ENCODE measurements at regions not wholly inside any gene's neighbourhood (a gene's known extent, or its start where the extent isn't known, plus 50 kb on each side); places are given as distances from the start of the nearest gene placed in this dataset.
"Not testable (repeated sequence)": the region's sequence is repeated elsewhere in the genome, so short reads cannot be mapped to it uniquely, and the experiment has no call there.

DNA sequence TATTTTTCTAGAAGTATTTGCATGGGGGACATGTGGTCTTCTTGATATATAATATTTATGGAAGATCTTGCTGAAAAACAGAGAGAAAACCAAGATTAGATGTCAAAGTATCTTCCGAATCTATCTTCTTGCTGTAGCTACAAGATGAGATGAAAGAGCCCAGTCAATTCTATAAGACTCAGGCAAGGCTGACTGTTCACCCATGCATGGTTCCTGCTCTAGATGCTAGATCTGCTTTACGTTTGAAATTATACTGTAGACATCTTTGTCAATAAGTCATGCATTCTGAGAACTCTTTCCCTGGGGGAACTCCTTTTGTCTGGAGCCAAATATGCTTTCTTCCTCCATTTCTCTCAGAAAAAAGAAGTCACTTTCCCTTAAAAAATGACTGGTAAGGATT is 1292.0 kb downstream of the XPNPEP1 start:
- DNase-seq: no peak

DNA sequence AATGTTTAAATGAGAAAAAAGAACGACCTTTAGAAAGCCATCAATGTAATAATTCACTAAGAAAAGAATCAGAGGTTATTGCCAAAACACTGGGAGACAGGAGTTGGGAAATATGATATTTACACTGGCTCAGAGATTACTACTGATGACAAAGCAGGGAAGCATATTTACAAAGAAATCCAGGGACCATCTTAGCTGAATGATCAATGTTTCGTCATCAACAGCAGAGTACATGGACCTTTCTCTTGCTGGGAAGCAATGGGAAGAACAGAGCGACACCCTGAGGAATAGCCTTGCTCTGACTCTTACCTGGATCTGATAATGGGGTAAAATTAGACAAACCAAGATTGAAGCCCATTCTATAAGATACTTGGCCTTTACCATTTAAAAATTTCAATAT is 1293.5 kb downstream of the XPNPEP1 start:
- DNase-seq: no peak

DNA sequence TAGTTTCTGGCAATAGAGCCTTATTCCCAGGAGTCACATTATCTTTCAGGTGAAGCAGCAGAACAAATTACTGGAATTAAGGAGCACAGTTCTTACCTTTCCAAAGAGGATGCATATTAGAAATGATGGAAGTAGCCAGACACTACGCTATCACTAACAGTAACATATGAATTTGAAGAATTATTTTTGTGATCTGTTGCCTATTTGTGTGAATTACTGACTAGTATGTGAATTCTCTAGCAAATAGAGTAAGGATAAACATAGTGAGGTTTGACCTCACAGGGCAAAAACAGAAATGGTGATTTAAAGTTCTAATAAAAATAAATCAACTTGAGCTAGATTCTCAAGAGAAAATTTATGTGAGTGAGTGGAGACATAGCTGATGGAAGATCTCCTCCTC is 1299.3 kb downstream of the XPNPEP1 start:
- no peak for DNase-seq

DNA sequence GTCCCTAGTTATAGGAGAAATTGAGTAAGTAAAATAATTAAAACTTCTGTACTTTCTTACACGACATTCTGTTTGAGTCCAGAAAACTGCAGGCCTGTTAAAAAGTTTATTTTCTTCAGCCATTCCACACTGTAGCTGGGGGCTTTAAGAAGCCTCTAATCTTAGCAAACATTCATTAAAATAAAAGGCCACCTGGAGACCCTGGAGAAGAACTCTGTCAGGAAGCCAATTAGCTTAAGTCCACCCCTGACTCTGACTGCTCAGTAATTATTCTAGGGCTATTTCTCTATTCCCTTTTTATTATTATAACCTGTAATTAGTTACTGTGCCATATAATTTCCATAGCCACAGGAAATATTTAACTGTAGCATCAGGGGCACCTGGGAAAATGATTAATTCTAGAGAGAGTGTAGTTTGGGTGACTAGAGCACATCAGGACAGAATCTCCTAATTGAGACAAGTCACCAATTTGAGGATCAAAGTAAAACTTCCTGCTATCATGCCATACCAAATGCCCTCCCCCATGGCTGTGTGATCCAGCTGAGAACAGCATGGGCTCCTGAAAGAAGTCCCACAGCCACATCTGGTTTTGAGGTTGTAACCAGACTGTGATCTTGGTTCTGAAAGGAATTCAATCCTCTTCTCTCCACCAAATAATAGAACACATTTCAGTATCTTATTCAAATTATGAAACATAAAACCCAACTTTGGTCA is 1302.3 kb downstream of the XPNPEP1 start:
- DNase-seq: no peak

DNA sequence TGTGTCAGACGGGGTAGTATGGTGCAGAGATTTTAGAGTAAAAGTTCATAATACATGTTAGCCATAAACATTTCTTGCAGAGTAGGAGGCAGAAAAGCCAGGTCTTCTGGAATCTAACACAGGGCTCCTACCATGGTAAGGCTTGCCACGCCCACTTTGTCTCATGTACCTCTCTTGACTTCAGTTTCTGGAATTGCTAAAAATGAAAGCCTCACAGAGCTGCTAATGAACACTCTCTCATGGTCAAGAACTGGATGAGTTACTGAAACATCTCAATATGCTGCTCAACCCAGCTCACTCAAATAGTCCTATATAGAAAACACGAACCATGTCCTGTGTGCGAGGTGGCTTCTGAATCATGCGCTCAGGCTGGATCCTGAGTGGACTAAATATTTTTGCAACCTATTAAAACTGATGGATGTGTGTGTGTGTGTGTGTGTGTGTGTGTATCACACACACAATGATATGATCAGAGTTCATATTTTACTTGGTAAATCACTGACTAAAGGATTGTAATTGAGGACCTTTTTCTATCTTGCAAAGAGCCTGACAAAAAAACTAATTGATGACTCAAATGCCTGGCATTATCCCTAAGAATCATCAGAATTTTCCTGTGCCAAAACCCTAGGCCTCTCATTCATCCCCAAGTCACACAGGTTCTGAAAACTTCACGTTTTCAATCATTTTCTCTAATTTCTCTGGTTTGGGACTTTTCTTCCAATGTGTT is 1306.6 kb downstream of the XPNPEP1 start:
- no peak for DNase-seq

DNA sequence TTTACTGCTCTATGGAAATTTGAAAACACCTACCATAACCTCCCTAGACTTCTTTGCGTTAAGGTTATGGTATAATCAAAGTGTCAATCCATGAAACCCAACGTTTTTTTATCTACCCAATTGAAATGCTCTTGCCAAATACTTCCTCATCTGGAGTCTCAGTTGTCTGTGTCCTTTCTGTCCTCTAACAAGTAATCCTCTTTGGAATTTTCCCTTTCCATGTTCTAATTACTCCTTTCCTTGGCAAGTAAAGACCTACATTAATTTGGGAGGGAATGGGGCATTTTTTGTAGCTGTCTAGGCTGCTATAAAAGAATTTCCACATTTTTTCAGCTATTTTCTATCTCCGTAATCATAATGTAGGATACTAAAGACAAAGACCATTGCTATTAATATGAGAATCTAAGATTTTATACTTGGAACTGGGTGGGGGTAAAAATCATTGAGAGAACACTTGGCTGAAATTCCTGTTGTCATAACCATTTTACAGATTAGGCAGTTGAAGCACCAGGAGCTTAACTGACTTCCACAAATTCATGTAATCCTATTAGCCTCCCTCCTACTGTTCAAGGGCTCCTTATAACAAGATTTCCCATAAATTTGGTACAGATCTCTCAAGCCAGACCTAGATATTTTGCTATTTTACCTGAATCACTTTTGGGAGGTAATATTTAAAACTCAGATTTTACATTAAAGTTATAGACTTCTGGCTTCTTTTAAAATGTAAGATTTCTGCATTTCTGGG is 1307.6 kb downstream of the XPNPEP1 start:
- DNase-seq: no peak

DNA sequence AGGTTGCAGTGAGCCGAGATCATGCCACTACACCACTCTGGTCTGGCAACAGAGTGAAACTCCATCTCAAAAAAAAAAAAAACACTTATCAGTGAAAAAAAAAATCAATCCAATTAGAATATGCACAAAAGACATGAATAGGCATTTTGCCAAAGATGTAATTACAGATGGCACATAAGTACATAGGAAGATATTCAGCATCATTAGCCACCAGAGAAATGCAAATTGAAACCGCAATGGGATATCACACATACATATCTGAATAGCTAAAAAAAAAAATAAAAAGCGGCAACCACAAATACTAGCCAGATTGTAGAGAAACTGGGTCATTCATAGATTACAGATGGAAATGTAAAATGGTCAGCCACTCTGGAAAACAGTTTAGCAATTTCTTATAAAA is 1310.8 kb downstream of the XPNPEP1 start:
- DNase-seq: no peak

DNA sequence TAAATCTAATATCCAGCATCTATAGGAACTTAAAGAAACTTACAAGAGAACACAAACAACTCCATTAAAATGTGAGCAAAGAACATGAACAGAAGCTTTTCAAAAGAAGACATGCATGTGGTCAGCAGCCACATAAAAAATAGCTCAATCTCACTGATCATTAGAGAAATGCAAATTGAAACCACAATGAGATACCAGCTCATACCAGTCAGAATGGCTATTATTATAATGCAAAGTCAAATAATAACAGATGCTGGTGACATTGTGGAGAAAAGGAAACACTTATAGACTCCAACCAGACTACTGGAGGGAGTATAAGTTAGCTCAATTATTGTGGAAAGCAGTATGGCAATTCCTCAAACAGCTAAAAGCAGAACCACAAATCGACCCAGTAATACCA is 1314.5 kb downstream of the XPNPEP1 start:
- DNase-seq: no peak

DNA sequence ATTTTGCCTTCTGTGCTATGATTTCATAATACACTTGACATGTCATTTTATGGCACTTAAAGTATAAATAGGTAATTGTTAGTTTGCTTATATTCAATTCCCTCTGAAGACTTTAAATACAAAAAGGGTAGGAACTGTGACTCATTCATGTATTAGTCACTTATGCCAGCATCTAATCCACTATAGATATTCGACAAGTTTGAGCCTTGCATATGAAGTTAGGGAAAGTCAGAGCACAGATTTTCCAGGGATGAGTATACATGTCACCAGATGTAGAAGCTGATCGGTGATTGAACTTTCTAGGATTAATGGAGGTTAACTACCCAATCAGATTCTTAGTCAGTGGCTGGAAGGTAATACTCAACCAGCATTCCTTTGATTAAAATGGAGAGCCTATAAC is 1321.5 kb downstream of the XPNPEP1 start:
- no peak for DNase-seq

DNA sequence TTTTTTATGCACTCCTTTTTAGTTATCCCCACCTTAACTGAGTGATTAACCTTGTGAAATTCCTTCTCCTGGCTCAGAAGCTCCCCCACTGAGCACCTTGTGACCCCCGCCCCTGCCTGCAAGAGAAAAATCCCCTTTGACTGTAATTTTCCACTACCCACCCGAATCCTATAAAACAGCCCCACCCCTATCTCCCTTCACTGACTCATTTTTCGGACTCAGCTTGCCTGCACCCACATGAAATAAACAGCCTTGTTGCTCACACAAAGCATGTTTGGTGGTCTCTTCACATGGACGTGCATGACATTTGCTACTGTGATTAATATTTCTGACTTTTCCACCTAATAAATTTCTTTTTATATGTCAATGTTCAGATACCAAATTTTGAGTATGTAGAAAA is 1322.8 kb downstream of the XPNPEP1 start:
- not testable (repeated sequence) for DNase-seq

DNA sequence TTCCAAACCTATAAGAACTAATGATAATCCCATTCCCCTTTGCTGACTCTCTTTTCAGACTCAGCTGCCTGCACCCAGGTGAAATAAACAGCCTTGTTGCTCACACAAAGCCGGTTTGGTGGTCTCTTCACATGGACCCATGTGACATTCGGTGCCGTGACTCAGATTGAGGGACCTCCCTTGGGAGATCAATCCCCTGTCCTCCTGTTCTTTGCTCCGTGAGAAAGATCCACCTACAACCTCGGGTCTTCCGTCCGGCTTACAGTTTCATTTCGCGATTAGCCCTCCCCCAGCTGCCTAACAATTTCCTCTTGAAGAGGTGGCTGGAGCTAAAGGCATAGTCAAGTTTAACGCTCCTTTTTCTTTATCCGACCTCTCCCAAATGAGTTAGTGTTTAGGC is 1324.0 kb downstream of the XPNPEP1 start:
- DNase-seq: not testable (repeated sequence)

DNA sequence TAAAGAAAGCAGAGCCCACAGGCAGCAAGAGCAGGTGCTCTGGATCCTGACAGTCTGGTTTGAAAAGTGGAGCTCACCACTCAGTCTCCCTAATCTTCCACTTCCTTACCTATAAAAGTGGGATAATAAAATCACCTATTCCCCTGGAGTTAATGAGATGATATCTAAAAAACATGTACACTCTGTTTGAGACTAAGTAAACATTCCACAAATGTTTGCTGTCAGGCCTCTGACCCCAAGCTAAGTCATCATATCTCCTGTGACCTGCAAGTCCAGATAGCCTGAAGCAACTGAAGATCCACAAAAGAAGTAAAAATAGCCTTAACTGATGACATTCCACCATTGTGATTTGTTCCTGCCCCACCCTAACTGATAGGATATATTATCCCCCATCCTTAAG is 1324.5 kb downstream of the XPNPEP1 start:
- no peak for DNase-seq

DNA sequence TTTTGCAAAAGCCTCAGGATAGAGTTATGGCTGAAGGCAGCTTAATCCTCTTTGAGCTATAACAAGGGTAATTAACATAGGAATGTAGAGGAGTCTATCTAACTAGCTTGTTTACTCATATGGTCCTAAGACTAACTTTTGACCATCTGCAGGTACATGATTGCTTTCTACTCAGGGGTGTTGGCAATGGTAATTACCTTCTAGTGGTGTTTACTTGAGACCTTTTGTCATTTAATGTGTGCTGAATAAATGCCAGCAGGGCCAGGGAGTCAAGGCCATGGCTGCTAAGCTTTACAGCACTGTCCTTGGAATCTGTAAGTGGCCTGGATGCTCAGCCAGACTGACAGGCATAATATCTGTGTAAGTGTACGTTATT is 1325.0 kb downstream of the XPNPEP1 start:
- DNase-seq: no peak

DNA sequence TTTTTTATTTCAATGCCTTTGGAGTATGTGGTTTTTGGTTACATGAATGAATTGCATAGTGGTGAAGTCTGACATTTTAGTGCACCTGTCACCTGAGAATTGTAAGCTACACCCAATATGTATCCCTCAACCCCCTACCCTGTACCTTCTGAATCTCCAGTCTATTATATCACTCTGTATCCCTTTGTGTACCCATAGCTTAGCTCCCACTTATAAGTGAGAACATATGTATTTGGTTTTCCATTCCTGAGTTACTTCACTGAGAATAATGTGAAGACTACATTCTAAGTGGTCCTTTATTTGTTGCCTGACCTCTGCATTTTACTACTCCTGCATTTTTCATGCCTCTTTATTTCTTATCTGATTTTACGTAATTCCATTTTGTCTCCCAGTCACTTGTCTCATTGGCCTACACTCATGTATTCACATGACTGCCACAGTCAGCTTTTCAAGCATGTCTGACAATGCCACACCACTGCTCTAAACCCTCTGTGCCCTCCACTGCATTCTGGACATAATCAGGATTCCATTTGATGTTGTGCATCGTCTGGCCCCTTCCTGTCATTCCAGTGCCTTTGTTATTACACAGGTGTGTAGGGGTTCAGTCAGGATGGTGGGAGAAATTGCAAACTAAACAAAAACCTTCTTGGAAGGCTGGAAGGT is 1325.5 kb downstream of the XPNPEP1 start:
- DNase-seq: no peak

DNA sequence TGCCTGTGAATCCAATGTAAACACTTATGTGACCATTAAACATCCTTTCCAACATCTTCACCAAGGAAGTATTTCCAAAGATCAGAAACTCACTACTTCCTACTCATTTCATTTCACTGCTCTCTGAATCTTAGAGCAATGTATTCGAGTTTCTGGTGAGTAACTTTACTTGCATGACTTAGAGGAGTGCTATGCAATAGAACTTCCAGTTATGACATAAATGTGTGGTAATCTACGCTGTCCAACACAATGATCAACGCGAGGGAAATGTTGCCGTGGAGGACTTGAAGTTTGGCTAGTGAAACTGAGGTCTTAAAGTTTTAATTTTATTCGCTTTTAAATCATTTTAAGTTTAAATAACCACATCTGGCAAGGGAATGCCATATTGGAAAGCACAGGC is 1326.3 kb downstream of the XPNPEP1 start:
- DNase-seq: no peak

DNA sequence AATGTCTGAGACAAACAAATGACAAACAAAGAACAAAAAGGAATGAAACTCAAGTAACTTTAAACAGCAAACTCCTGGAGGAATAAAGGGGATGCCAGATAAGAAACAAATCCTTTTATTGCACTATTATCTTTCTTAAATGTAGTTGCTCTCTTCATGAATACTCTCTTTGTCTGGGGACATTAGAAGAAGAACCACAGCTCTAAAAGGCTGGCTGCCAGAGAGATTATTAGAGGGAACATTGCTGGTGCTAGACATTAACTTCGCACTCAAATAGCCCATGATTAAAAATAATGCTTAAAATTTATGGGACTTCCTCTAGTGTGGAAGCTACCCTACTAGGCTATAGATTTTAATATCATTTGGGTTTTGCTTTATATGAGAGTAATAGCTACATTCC is 1330.4 kb downstream of the XPNPEP1 start:
- DNase-seq: no peak

DNA sequence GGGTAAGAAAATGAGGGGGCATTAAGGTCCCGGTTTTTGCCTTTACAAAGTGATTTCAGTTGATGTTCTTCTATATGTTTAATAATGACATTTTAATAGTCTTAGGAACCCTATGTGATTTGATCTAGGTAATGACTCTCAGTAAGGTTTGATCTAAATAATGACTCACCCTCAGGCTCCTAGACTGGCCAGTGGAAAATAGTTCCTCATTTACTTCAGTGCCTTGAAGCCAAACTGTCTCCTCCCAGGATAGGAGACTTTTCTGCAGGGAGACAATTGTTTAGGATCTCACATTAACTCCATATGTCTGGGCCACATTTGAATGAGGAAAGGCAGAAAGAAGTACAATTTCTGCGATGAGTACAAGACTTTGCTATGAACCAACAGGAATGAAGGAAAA is 1331.9 kb downstream of the XPNPEP1 start:
- DNase-seq: no peak

DNA sequence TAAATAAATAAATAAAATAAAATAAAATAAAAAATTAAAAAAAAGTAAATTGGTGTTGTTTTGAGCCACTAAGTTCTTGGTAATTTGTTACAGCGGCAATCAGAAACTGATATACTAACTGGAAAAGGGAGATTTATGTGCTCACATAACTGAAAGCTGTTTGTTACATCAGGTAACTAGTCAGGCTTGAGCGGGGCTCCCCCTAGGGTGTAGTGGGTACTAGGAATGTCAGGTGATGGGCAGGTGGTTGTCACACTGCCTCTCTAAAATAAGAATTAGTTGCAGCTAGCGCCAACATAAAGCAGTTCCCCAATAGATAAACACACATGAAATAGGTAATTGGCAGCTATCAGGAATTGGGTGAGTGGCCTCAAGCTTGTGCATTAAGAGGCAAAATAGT is 1336.9 kb downstream of the XPNPEP1 start:
- no peak for DNase-seq

DNA sequence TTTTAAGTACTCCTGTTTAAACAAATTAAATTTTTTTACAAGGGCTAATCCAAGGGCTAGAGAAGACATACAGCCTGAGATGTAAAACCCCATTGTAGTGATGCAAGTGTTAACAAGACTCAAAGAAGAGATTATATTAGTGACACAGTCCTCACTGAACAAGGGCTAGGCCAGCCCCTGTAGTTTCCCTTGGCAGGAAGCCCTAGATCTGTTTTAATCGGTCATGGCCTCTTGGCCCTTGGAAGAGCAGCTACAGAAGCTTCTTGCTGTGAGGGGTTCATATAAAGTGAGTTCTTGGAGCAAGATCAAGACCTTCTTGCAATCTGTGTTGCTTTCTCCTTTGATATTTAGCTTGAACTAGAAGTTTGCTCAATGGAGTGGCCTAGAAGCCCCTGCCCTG is 1339.4 kb downstream of the XPNPEP1 start:
- no peak for DNase-seq

DNA sequence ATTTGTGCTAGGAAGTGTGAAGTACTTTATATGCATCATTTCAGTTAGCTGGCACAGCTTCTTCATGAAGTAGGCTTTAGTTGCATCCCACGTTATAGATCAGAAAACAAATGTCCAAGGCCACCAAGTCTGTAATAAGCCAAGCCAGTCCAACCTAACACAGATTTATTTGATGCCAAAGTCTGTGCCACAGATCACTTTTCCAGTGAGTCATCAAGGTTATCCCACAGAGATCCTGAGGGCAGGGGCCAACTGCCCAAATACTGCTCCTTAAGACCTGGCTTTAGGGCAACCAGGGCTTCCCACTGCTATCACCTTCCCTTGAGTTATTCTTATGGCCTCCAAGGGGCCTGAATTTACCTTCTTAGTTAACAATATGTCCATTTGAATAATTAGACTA is 1340.4 kb downstream of the XPNPEP1 start:
- DNase-seq: no peak

DNA sequence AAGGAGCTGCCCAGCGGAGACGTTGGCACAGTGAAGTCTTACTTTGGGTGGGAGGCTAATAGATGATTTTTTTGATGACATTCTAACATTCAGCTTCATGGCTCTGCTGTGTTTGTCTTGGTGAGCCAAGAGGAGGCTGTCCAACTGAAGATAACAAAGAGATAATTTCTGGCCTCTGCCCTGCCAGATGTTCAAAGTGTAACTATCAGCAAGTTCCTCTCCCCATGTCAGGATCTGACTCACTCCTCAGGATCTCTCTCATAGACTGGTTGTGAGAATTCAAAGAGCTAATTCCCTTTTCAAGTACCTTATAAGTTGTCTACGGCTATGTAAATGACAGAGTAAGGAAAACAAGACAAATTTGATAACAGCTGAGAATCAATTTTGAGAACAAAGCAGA is 1340.9 kb downstream of the XPNPEP1 start:
- DNase-seq: no peak

DNA sequence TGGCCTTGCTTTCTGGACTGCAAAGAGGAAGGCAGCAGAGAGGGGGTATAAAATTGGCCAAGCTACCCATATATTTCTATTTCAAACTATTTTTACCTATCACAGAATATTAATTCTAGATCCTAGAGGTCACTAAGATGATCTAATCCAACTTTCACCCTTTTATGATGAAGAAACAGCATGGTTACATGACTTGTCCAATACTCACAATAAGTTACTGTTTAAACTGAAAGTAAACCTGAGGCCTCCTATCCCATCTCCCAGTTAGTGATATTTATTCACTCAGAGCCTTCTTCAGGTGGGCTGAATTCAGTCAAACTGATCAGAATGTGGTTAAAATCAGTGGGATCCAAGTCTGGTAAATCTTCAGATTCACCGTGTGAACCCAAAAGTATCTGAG is 1345.1 kb downstream of the XPNPEP1 start:
- no peak for DNase-seq

DNA sequence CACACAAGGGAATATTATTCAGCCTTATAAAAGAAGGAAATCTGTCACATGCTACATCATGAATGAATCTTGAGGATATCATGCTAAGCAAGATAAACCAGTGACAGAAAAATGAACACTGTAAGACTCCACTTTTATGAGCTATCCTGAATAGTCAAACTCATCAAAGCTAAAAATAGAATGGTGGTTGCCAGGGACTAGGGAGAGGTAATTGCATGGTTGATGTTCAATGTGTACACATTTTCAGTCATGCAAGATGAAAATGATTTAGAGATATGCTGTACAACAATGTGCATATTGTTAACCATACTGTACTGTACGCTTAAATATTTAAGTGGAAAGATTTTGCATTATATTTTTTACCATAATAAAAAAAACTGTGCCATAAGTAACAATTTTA is 1349.1 kb downstream of the XPNPEP1 start:
- no peak for DNase-seq

DNA sequence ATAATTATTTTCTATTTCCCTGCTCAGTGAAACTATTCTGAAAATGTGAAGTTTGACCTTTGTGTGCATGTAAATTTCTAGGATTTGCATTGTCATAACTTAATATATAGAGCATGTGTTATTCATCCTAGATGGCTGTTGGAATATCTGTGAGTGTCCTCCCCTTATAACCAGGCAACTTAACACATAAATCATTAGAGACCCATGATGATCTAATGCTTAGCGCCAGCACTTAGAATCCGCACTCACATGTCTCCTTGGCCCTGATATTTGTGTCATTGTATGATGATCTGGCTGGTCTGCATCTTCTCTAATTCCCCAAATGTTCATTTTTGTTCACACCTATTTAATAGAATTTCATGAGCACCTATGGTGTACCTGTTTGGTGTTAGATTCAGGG is 1354.5 kb downstream of the XPNPEP1 start:
- DNase-seq: no peak
